Liver (tissue), 8 donors: ENCODE measurements at regions not wholly inside any gene's neighbourhood (a gene's known extent, or its start where the extent isn't known, plus 50 kb on each side); places are given as distances from the start of the nearest gene placed in this dataset.

Experiments used
- DNase-seq: peaks from one replicate; pipeline ENCODE4 v3.0.0-alpha.2; 2017; ENCODE audit warnings: low spot score
- H3K27ac ChIP-seq, 2 donors: one replicate each; pipeline ENCODE4 v1.7.0; 2013; ENCODE audit warnings: inconsistent platforms in 2 of 2, low read length in 2 of 2, control low read depth in 1 of 2, low read depth in 1 of 2, mild to moderate bottlenecking in 1 of 2
- H3K27me3 ChIP-seq, 4 donors: one replicate each; pipeline versions ENCODE4 v1.6.1 to v1.7.0; 2013; ENCODE audit warnings: low read length in 3 of 4, inconsistent platforms in 1 of 4, mild to moderate bottlenecking in 1 of 4, moderate library complexity in 1 of 4; ENCODE audit not compliant: control insufficient read depth in 4 of 4, insufficient read depth in 4 of 4
- H3K36me3 ChIP-seq, 4 donors: one replicate each; pipeline versions ENCODE4 v1.6.1 to v1.7.0; 2013; ENCODE audit warnings: low read length in 3 of 4, mild to moderate bottlenecking in 3 of 4, low read depth in 1 of 4, moderate library complexity in 1 of 4; ENCODE audit not compliant: control insufficient read depth in 4 of 4, insufficient read depth in 3 of 4
- H3K4me1 ChIP-seq, 4 donors: one replicate each; pipeline versions ENCODE4 v1.6.1 to v1.7.0; 2013; ENCODE audit warnings: low read length in 3 of 4, mild to moderate bottlenecking in 3 of 4, moderate library complexity in 1 of 4; ENCODE audit not compliant: control insufficient read depth in 4 of 4, insufficient read depth in 4 of 4
- H3K4me3 ChIP-seq, 3 donors: one replicate each; pipeline versions ENCODE4 v1.6.1 to v1.7.0; 2013; ENCODE audit warnings: low read length in 3 of 3, control low read depth in 1 of 3, low read depth in 1 of 3, mild to moderate bottlenecking in 1 of 3
- H3K9ac ChIP-seq, 2 donors: one replicate each; pipeline ENCODE4 v1.7.0; 2013; ENCODE audit warnings: low read length in 2 of 2, mild to moderate bottlenecking in 2 of 2, moderate library complexity in 2 of 2, control low read depth in 1 of 2, low read depth in 1 of 2
- H3K9me3 ChIP-seq, 4 donors: one replicate each; pipeline versions ENCODE4 v1.6.1 to v1.7.0; 2013; ENCODE audit warnings: low read length in 3 of 4; ENCODE audit not compliant: control insufficient read depth in 4 of 4
- ATF3 ChIP-seq: IDR thresholded peaks from 2 replicates; pipeline ENCODE4 v1.6.1; 2016; ENCODE audit warnings: antibody characterized with exemption
- EGR1 ChIP-seq, 2 donors: IDR thresholded peaks; 2 replicates each; pipeline ENCODE4 v1.6.1; 2016 to 2018; ENCODE audit warnings: antibody characterized with exemption in 2 of 2, low read depth in 2 of 2
- FOXA2 ChIP-seq: IDR thresholded peaks from 2 replicates; pipeline ENCODE4 v1.6.1; 2016; ENCODE audit warnings: antibody characterized with exemption
- GABPA ChIP-seq, 2 donors: IDR thresholded peaks in 1 of 2; conservative IDR thresholded peaks in 1 of 2; 2 replicates each; pipeline ENCODE4 v1.6.1; 2016; ENCODE audit warnings: antibody characterized with exemption in 2 of 2, mild to moderate bottlenecking in 1 of 2, moderate library complexity in 1 of 2
- HNF4A ChIP-seq, 2 donors: conservative IDR thresholded peaks; 2 replicates each; pipeline ENCODE4 v1.6.1; 2016; ENCODE audit warnings: antibody characterized with exemption in 2 of 2, mild to moderate bottlenecking in 2 of 2
- HNF4G ChIP-seq: IDR thresholded peaks from 2 replicates; pipeline ENCODE4 v1.6.1; 2016; ENCODE audit warnings: antibody characterized with exemption
- JUND ChIP-seq, 2 donors: IDR thresholded peaks; 2 replicates each; pipeline ENCODE4 v1.6.1; 2016; ENCODE audit warnings: antibody characterized with exemption in 2 of 2
- NR2F2 ChIP-seq: IDR thresholded peaks from 2 replicates; pipeline ENCODE4 v1.6.1; 2016; ENCODE audit warnings: antibody characterized with exemption
- RAD21 ChIP-seq, 2 donors: IDR thresholded peaks; 2 replicates each; pipeline ENCODE4 v1.6.1; 2016; ENCODE audit warnings: antibody characterized with exemption in 2 of 2, mild to moderate bottlenecking in 2 of 2
- RXRA ChIP-seq, 2 donors: IDR thresholded peaks; 2 replicates each; pipeline ENCODE4 v1.6.1; 2017 to 2018; ENCODE audit warnings: antibody characterized with exemption in 2 of 2, mild to moderate bottlenecking in 1 of 2
- TAF1 ChIP-seq: conservative IDR thresholded peaks from 2 replicates; pipeline ENCODE4 v1.6.1; 2016; ENCODE audit warnings: antibody characterized with exemption, mild to moderate bottlenecking
- YY1 ChIP-seq: IDR thresholded peaks from 2 replicates; pipeline ENCODE4 v1.6.1; 2016; ENCODE audit warnings: antibody characterized with exemption, mild to moderate bottlenecking
- ZBTB33 ChIP-seq: IDR thresholded peaks from 2 replicates; pipeline ENCODE4 v1.6.1; 2016; ENCODE audit warnings: antibody characterized with exemption
- WGBS: extraction: QIAGEN DNeasy Blood & Tissue Kit; methylation state at CpG from one replicate; pipeline ENCODE4 v1.1.7; 2013; 5-methylcytosine and 5-hydroxymethylcytosine counted together
- TF ChIP-seq, protein P1 (sequence below): fragments of 150-350 bp; IDR thresholded peaks from 2 replicates; pipeline ENCODE4 v1.5.1; 2017; ENCODE audit warnings: improper control_type of control experiment, low read depth, low read length; ENCODE audit not compliant: missing input control
- TF ChIP-seq, protein P2 (sequence below): IDR thresholded peaks from 2 replicates; pipeline ENCODE4 v1.6.1; 2016; ENCODE audit warnings: antibody characterized with exemption
- donor health status: healthy.
- donor health status: healthy.
- donor health status: healthy.
- donor health status: healthy.
- donor health status: healthy.

- H3K27me3 ChIP-seq = no peaks in the 10 kb centered on the region
- DNase-seq = no peak
- H3K4me3 ChIP-seq = no peak overlapping the region
- no peak overlapping the region for H3K27ac ChIP-seq
- H3K9ac ChIP-seq = no peak overlapping the region
- TF ChIP-seq, protein P1, sequence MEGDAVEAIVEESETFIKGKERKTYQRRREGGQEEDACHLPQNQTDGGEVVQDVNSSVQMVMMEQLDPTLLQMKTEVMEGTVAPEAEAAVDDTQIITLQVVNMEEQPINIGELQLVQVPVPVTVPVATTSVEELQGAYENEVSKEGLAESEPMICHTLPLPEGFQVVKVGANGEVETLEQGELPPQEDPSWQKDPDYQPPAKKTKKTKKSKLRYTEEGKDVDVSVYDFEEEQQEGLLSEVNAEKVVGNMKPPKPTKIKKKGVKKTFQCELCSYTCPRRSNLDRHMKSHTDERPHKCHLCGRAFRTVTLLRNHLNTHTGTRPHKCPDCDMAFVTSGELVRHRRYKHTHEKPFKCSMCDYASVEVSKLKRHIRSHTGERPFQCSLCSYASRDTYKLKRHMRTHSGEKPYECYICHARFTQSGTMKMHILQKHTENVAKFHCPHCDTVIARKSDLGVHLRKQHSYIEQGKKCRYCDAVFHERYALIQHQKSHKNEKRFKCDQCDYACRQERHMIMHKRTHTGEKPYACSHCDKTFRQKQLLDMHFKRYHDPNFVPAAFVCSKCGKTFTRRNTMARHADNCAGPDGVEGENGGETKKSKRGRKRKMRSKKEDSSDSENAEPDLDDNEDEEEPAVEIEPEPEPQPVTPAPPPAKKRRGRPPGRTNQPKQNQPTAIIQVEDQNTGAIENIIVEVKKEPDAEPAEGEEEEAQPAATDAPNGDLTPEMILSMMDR = no peak
- TF ChIP-seq ZBTB33 (no peak), HNF4A (conservative IDR thresholded peaks at IDR 0.05) (no peak), YY1 (no peak), NR2F2 (no peak), RXRA (IDR thresholded peaks at IDR 0.05) (no peak), JUND (IDR thresholded peaks at IDR 0.05) (no peak), FOXA2 (no peak), EGR1 (IDR thresholded peaks at IDR 0.05; ENCODE audit: low read depth in 2 of 2) (no peak), RAD21 (IDR thresholded peaks at IDR 0.05) (no peak), TAF1 (no peak)
- 83% methylated on average over 11 of the region's 11 CpGs for WGBS
- H3K4me1 ChIP-seq = no peaks in the 10 kb centered on the region
- H3K36me3 ChIP-seq = no peaks in the 10 kb centered on the region
- no peaks in the 10 kb centered on the region for H3K9me3 ChIP-seq
These were observed 110.7 kb upstream of the IRX3 start for GRCh38 chr16:54397190-54397835.

GRCh38 chr16:54389836-54390494, 103.4 kb upstream of the IRX3 start:
- no peaks in the 10 kb centered on the region for H3K9me3 ChIP-seq
- TF ChIP-seq RXRA (IDR thresholded peaks at IDR 0.05) = no peak
- TF ChIP-seq GABPA (IDR thresholded peaks at IDR 0.05 in 1 of 2, conservative IDR thresholded peaks at IDR 0.05 in 1 of 2) = no peak
- TF ChIP-seq, protein P2, sequence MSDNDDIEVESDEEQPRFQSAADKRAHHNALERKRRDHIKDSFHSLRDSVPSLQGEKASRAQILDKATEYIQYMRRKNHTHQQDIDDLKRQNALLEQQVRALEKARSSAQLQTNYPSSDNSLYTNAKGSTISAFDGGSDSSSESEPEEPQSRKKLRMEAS = no peak
- TF ChIP-seq HNF4G = no peak
- TF ChIP-seq ATF3 = no peak
- TF ChIP-seq, protein P1 = no peak
- no peak overlapping the region for H3K9ac ChIP-seq
- no peak for DNase-seq
- no peaks in the 10 kb centered on the region for H3K36me3 ChIP-seq
- no peaks in the 10 kb centered on the region for H3K27me3 ChIP-seq
- 73% methylated on average over 8 of the region's 8 CpGs for WGBS
- H3K4me1 ChIP-seq = no peaks in the 10 kb centered on the region
- H3K4me3 ChIP-seq = no peak overlapping the region
- no peak overlapping the region for H3K27ac ChIP-seq
